Activated CD4-positive, alpha-beta T cell treated with anti-CD3 and anti-CD28 coated beads for 4 hours (primary cell): ENCODE measurements at regions not wholly inside any gene's neighbourhood (a gene's known extent, or its start where the extent isn't known, plus 50 kb on each side); places are given as distances from the start of the nearest gene placed in this dataset.
"Not testable (repeated sequence)": the region's sequence is repeated elsewhere in the genome, so short reads cannot be mapped to it uniquely, and the experiment has no call there.

Experiments
- DNase-seq, 2 donors: peaks; one replicate each; pipeline ENCODE4 v3.0.0-alpha.2; 2020

DNA sequence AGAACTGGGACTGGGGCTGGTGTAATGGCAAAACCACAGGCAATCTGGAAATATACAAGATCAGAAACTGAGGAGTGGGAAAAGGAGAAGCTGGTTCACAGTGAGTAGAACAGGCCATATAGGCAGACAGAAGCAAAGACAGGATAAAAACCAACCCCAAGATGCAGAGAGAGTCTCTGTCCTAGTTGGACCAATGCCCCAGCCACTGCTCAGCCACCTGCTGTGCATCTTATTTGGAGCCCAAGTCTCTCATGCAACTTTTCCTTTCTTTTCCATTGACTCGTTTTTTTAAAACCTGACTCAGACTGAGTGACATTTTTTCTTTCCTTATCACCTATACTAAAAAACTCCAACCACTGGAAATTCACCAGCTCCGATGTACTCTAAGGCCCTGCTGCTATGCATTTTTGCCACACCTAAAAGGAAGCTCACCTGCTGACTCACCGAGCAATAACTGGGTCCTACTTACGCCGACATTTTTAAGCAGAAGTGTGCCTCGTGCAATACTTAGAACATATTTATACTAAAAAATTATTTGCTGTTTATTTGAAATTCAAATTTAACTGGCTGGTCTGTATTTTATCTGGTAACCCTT, 100.8 kb upstream of the XYLT1 start:
- DNase-seq: no peak

- no peak for DNase-seq
Observed at GRCh38 chr16:17568239-17568638, 97.5 kb upstream of the XYLT1 start.

DNA sequence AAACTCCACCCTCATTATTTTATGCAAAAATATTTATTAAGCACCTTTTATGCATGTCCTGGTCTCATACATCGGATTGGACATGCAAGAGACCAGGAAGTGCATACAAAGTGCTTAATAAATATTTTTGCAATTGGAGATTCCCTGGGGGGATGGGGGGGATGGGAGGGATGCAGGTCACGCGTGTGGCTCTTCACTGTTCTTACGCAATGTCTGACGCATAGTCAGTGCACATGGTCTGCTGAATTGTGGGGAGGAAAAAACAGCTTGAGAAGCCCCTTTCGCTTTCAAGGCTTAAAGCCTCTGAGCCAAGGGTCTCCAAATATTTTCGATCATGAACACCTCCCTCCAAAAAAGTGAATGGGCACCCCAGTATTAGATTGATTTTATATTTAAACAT, 96.7 kb upstream of the XYLT1 start:
- DNase-seq: no peak

- no peak for DNase-seq
Observed at GRCh38 chr16:17566656-17567450, 96.1 kb upstream of the XYLT1 start.

- DNase-seq: no peak
Observed at GRCh38 chr16:17566075-17566474, 95.3 kb upstream of the XYLT1 start.

- no peak for DNase-seq
Observed at GRCh38 chr16:17565605-17566004, 94.8 kb upstream of the XYLT1 start.

- no peak for DNase-seq
Observed at GRCh38 chr16:17564856-17565255, 94.1 kb upstream of the XYLT1 start.

GRCh38 chr16:17563323-17564091, 92.7 kb upstream of the XYLT1 start:
- DNase-seq: no peak

DNA sequence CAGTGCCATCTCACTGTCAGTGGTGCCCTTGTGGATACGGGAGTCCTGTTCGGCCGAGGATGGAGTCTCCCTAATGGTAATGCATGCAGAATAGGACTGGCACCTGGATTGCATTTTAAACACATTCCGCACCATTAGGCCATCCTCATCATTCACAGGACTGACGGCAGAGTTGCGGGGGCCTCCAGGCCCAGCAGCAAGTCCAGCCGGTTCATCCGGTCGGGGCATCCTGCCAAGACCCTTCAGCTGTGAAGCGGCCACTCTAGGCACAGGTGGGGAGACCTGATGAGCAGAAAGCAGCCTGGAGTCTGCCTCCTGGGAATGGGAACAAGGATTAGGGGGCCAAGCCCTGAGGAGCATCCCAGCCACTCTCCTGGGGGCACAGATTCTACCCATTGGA, 90.3 kb upstream of the XYLT1 start:
- no peak for DNase-seq

GRCh38 chr16:17560548-17560947, 89.8 kb upstream of the XYLT1 start:
- DNase-seq: no peak

GRCh38 chr16:17559394-17559793, 88.6 kb upstream of the XYLT1 start:
- DNase-seq: no peak

- no peak for DNase-seq
Observed at GRCh38 chr16:17557949-17558348, 87.2 kb upstream of the XYLT1 start.

GRCh38 chr16:17557480-17557879, 86.7 kb upstream of the XYLT1 start:
- no peak for DNase-seq

DNA sequence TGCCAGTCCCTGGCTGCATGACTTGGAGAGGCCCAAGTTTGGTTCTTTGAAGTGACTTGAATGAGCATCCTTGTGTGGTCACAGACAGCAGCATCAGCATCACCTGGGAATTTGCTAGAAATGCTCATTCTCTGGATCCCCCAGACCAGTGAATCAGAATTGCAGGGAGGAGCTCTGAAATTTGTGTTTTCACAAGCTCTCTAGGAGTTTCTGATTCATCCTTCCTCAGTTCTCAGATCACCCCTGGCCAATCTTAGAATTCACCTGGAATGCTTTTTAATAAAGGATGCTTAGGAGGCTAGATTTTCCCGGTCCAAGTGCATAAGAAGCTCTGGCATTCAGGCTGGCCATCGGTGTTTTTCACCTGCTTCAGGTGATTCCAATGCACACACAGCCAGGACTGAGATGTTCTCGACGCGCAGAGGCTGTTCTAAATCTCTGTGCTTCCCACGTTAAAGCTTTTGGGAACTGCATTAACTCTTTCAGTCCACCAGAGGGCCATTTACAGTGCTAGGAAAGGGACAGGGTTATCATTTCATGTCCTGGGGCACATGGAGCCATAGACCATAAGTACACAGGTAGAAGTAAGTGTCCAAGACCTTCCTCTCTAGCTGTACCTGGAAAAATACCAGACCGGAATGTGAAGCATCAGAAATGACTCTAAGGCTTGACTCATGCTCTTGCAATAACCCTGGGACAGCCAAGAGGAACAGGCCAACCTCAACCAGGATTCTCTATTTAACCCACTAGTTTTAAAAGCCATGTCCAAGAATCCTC, 85.7 kb upstream of the XYLT1 start:
- DNase-seq: no peak

GRCh38 chr16:17555176-17555575, 84.4 kb upstream of the XYLT1 start:
- no peak for DNase-seq

DNA sequence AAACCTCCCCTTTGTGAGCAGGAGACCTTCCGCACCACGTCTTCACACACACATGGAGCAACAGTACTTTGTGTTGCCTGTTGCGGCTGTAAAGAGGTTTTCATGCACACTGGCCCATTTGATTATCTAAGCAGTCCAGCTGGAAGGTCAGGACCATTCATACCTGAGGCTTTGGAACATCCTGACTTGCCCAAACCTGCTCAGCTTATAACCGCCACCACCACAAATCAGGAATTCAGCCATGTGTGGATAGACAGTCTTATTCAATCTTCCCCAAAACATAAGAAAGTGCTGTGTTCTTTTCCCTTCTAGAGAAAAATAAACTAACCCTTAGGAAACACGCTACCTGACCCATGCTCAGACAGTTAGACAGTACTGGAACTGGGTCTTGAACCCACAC, 81.6 kb upstream of the XYLT1 start:
- DNase-seq: no peak

DNA sequence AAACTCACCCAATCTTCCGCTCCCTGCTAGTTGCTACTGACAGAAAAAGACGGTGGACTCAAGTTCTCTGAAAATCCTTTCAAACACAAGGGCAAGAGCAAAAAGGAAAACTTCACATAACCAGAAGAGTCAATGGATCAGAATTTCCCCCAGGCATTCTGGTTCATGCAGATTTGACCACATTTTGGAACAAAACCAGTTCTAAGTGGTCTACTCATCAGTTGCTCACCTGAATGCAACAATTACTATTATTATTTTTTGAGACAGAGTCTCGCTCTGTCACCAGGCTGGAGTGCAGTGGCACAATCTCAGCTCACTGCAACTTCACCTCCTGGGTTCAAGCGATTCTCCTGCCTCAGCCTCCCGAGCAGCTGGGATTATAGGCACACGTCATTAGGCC, 80.9 kb upstream of the XYLT1 start:
- DNase-seq: not testable (repeated sequence)

DNA sequence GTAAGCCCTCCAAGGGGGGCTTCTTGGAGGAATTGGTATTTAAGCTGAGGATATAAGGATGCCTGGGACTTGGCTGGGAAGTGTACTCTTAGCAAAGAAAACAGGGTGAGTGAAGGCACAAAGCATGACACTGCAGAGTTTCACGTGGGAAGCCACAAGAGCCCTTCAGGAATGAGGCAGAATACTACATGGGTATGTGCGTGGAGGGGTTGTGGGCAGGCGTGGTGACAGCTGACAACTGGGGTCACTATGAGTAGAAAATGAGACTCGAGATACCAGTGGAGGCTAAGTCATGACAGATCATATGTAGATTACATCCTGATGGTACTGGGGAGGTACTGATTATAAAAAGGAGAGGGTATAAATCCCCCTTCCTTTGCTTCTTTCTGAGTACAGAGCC, 78.1 kb upstream of the XYLT1 start:
- DNase-seq: no peak

DNA sequence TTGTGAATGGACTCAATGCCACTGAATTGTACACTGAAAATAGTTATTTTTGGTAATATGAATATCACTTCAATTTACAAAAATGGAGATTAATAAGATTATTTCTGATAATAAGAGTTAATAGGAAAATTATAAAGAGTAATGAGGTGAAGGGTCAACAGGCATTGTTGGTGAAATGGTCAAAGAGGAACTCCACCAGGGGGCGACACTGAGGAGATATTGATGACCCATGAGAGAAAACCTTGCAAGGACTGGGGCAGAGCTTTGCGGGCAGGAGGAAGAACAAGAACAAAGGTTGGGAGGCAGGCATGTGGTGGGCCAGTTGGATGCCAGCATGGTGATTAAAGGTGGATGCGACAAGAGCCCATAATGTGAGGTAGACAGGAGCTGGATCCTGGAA, 74.0 kb upstream of the XYLT1 start:
- peak in 1 of 2 donors; percentile 3 for DNase-seq

- DNase-seq: no peak
Observed at GRCh38 chr16:17544304-17544703, 73.5 kb upstream of the XYLT1 start.

DNA sequence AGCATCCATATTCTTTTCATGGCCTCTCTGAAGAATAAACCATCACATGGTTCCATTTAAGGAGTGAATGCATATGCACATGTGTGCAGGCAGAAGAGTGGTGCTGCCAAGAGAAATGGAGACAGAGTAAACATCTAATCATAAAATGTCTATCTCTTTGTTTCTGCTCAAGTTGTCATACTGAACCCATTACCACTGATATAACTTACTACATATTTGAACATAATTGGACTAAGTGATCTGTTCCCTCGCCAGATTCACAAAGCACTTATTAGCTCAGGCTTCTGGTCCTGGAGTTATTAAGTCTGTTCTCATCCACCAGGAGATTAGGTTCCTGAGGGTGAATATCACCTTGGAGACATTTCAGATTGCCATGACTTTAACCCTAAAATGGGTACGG, 72.3 kb upstream of the XYLT1 start:
- DNase-seq: no peak

DNA sequence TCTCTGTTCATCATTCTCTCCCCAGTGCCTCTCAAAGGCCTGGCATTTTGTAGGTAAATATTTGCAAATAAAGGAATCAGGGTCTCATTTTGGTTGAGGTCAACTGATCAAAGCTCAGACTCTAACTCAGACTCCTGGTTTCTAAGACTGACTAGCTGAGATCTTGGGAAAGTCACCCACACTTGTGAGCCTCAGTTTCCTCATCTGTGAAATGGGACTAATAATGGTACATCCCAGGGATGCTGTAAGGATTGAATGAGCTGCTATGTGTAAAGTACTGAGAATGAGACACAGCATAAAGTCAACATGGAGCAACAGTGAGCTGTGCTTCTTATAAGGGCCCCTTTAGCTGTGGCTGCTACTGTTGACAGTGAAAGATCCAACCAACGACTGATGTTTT, 70.6 kb upstream of the XYLT1 start:
- DNase-seq: no peak

- no peak for DNase-seq
Observed at GRCh38 chr16:17538927-17539326, 68.2 kb upstream of the XYLT1 start.
